Body of pancreas (tissue), 4 donors: ENCODE measurements at regions not wholly inside any gene's neighbourhood (a gene's known extent, or its start where the extent isn't known, plus 50 kb on each side); places are given as distances from the start of the nearest gene placed in this dataset.

Source experiments
- ATAC-seq: fragments of 150-250 bp; one replicate; pipeline ENCODE4 v1.9.1; 2016
- DNase-seq, 4 donors: peaks; one replicate each; pipeline ENCODE4 v3.0.0-alpha.2; 2019
- H3K27ac ChIP-seq, 4 donors: fragments of 200-600 bp; sonication (generic); 1 replicate in 3 of 4; 2 replicates in 1 of 4; pipeline versions ENCODE4 v1.5.1 to v1.6.1; 2016 to 2019; ENCODE audit warnings: mild to moderate bottlenecking in 1 of 4, mixed read lengths in 1 of 4, moderate library complexity in 1 of 4
- H3K27me3 ChIP-seq, 2 donors: fragments of 200-600 bp; sonication (generic); one replicate each; pipeline ENCODE4 v1.6.0; 2016; ENCODE audit warnings: mild to moderate bottlenecking in 1 of 2
- H3K36me3 ChIP-seq, 2 donors: fragments of 200-600 bp; sonication (generic); replicated peaks in 1 of 2; 2 replicates each; pipeline ENCODE4 v1.5.1; 2016; ENCODE audit warnings: low read depth in 2 of 2; ENCODE audit not compliant: insufficient read depth in 1 of 2
- H3K4me1 ChIP-seq: fragments of 200-600 bp; sonication (generic); one replicate; pipeline ENCODE4 v1.6.0; 2016
- H3K4me3 ChIP-seq, 2 donors: fragments of 200-600 bp; sonication (generic); 1 replicate in 1 of 2; 2 replicates in 1 of 2; pipeline ENCODE4 v1.5.1; 2016 to 2019
- H3K9me3 ChIP-seq, 3 donors: fragments of 200-600 bp; sonication (generic); 1 replicate in 2 of 3; 2 replicates in 1 of 3; pipeline ENCODE4 v1.5.1; 2016
- CTCF ChIP-seq, 7 experiments: fragments of 450-650 bp in 4 of 7; fragments of 200-600 bp in 3 of 7; sonication (generic) in 3 of 7; IDR thresholded peaks; one replicate each; pipeline ENCODE4 v1.5.1; 2016 to 2019; ENCODE audit warnings: antibody characterized with exemption in 7 of 7
- POLR2A ChIP-seq, 3 donors: fragments of 450-650 bp; IDR thresholded peaks; one replicate each; pipeline ENCODE4 v1.6.1; 2016; ENCODE audit warnings: antibody characterized with exemption in 3 of 3, mild to moderate bottlenecking in 2 of 3
- WGBS, 2 donors: methylation state at CpG; one replicate each; pipeline ENCODE4 v1.1.5; 2017; 5-methylcytosine and 5-hydroxymethylcytosine counted together
- intact Hi-C: fragments of 100-400 bp; cut with DNase I; formaldehyde crosslinking; loops from one replicate; pipeline ENCODE4 v1.15.1; 2023

- Histone ChIP-seq H3K9me3 (no peaks in the 10 kb centered on the region), H3K36me3 (no peaks in the 10 kb centered on the region), H3K27me3 (no peaks in the 10 kb centered on the region), H3K27ac (no peak overlapping the region), H3K4me3 (no peak overlapping the region), H3K4me1 (no peaks in the 10 kb centered on the region)
- ATAC-seq (no peak), DNase-seq (no peak)
- TF ChIP-seq POLR2A (IDR thresholded peaks at IDR 0.05) (no peak), CTCF (IDR thresholded peaks at IDR 0.05) (no peak)
- intact Hi-C loops = no loop called here
Observed at GRCh38 chr2:48140586-48140985, 173.9 kb upstream of the FOXN2 start.

- no peaks in the 10 kb centered on the region for H3K27me3 ChIP-seq
- H3K4me3 ChIP-seq = no peak overlapping the region
- no peaks in the 10 kb centered on the region for H3K36me3 ChIP-seq
- intact Hi-C loops = no loop called here
- no peak overlapping the region for H3K27ac ChIP-seq
- whole genome bisulfite sequencing, 2 donors = 35 to 75% methylated on average over 1 to 2 of the region's 2 CpGs
- TF ChIP-seq POLR2A (IDR thresholded peaks at IDR 0.05) (no peak), CTCF (IDR thresholded peaks at IDR 0.05) (no peak)
- DNase-seq (no peak), ATAC-seq (no peak)
- no peaks in the 10 kb centered on the region for H3K4me1 ChIP-seq
- peaks cover 0 to 7% (median 0%) of the 10 kb centered on the region in 3 donors for H3K9me3 ChIP-seq
Observed at GRCh38 chr2:48144777-48145176, 169.7 kb upstream of the FOXN2 start.

- H3K4me3 ChIP-seq = no peak overlapping the region
- WGBS, 2 donors = 61 to 82% methylated on average over 6 of the region's 6 CpGs
Observed at GRCh38 chr2:48145845-48146452, 168.5 kb upstream of the FOXN2 start.

GRCh38 chr2:48146552-48146951 lies 167.9 kb upstream of the FOXN2 start:
- H3K36me3 ChIP-seq = no peaks in the 10 kb centered on the region
- peaks cover 0 to 7% (median 0%) of the 10 kb centered on the region in 3 donors for H3K9me3 ChIP-seq
- H3K27ac ChIP-seq = no peak overlapping the region
- intact Hi-C loops = no loop called here
- no peaks in the 10 kb centered on the region for H3K4me1 ChIP-seq
- TF ChIP-seq CTCF (IDR thresholded peaks at IDR 0.05) = no peak
- no peak for TF ChIP-seq POLR2A (IDR thresholded peaks at IDR 0.05)
- ATAC-seq (no peak), DNase-seq (no peak)
- WGBS, 2 donors = 86 to 94% methylated on average over 6 of the region's 6 CpGs
- H3K27me3 ChIP-seq = no peaks in the 10 kb centered on the region
- H3K4me3 ChIP-seq = no peak overlapping the region

More at GRCh38 chr2:48145845-48146452, 168.5 kb upstream of the FOXN2 start:
- intact Hi-C loops = no loop called here
- DNase-seq (no peak), ATAC-seq (no peak)
- no peak overlapping the region for H3K27ac ChIP-seq
- H3K27me3 ChIP-seq = no peaks in the 10 kb centered on the region
- no peaks in the 10 kb centered on the region for H3K36me3 ChIP-seq
- TF ChIP-seq CTCF (IDR thresholded peaks at IDR 0.05) (no peak), POLR2A (IDR thresholded peaks at IDR 0.05) (no peak)
- no peaks in the 10 kb centered on the region for H3K4me1 ChIP-seq
- H3K9me3 ChIP-seq = peaks cover 0 to 7% (median 0%) of the 10 kb centered on the region in 3 donors

GRCh38 chr2:48147719-48148118 lies 166.8 kb upstream of the FOXN2 start:
- intact Hi-C loops = no loop called here
- Histone ChIP-seq H3K36me3 (no peaks in the 10 kb centered on the region), H3K4me1 (no peaks in the 10 kb centered on the region), H3K27ac (no peak overlapping the region), H3K27me3 (no peaks in the 10 kb centered on the region), H3K9me3 (peaks cover 0 to 7% (median 0%) of the 10 kb centered on the region in 3 donors), H3K4me3 (no peak overlapping the region)
- DNase-seq (no peak), ATAC-seq (no peak)
- TF ChIP-seq CTCF (IDR thresholded peaks at IDR 0.05) (no peak), POLR2A (IDR thresholded peaks at IDR 0.05) (no peak)
